Gastrocnemius medialis (tissue), 4 donors: ENCODE measurements at regions not wholly inside any gene's neighbourhood (a gene's known extent, or its start where the extent isn't known, plus 50 kb on each side); places are given as distances from the start of the nearest gene placed in this dataset.

Experiments used
- ATAC-seq, 2 donors: fragments of 150-250 bp; one replicate each; pipeline ENCODE4 v1.9.1; 2016
- DNase-seq, 2 donors: peaks; one replicate each; pipeline ENCODE4 v3.0.0-alpha.2; 2019
- H3K27ac ChIP-seq, 4 donors: fragments of 200-600 bp; sonication (generic); 1 replicate in 1 of 4; 2 replicates in 3 of 4; pipeline ENCODE4 v1.5.1; 2016 to 2018; ENCODE audit warnings: mild to moderate bottlenecking in 2 of 4, moderate library complexity in 1 of 4
- H3K27me3 ChIP-seq, 3 donors: fragments of 200-600 bp; sonication (generic) in 2 of 3; 1 replicate in 1 of 3; 2 replicates in 2 of 3; pipeline versions ENCODE4 v1.5.1 to v1.6.0; 2016 to 2019; ENCODE audit warnings: mild to moderate bottlenecking in 1 of 3, moderate library complexity in 1 of 3
- H3K36me3 ChIP-seq, 2 donors: fragments of 200-600 bp; sonication (generic) in 1 of 2; one replicate each; pipeline ENCODE4 v1.5.1; 2017 to 2018
- H3K4me1 ChIP-seq, 2 donors: fragments of 200-600 bp; sonication (generic) in 1 of 2; one replicate each; pipeline ENCODE4 v1.5.1; 2016 to 2017; ENCODE audit warnings: mild to moderate bottlenecking in 2 of 2
- H3K4me3 ChIP-seq, 4 donors: fragments of 200-600 bp; sonication (generic) in 3 of 4; 1 replicate in 1 of 4; 2 replicates in 3 of 4; pipeline ENCODE4 v1.5.1; 2016 to 2019; ENCODE audit warnings: mild to moderate bottlenecking in 2 of 4
- H3K9me3 ChIP-seq, 3 donors: fragments of 200-600 bp; sonication (generic) in 2 of 3; 1 replicate in 1 of 3; 2 replicates in 2 of 3; pipeline ENCODE4 v1.5.1; 2016 to 2019
- CTCF ChIP-seq, 5 experiments: fragments of 450-650 bp in 3 of 5; fragments of 200-600 bp in 2 of 5; sonication (generic) in 2 of 5; IDR thresholded peaks in 4 of 5; conservative IDR thresholded peaks in 1 of 5; 1 replicate in 4 of 5; 2 replicates in 1 of 5; pipeline ENCODE4 v1.5.1; 2016 to 2019; ENCODE audit warnings: antibody characterized with exemption in 5 of 5, mild to moderate bottlenecking in 3 of 5, moderate library complexity in 3 of 5
- POLR2A ChIP-seq, 2 donors: fragments of 450-650 bp; IDR thresholded peaks; one replicate each; pipeline ENCODE4 v1.6.1; 2017; ENCODE audit warnings: antibody characterized with exemption in 2 of 2, mild to moderate bottlenecking in 2 of 2, moderate library complexity in 2 of 2
- in situ Hi-C, 4 donors: fragments of 200-750 bp; cut with MboI; loops; one replicate each; pipeline versions ENCODE4 v1.15.0 to v1.8.0; 2017; ENCODE audit warnings: low sequenced_read_pairs in 4 of 4
- intact Hi-C: fragments of 100-400 bp; cut with DNase I; formaldehyde crosslinking; loops from one replicate; pipeline ENCODE4 v1.15.1; 2023; ENCODE audit warnings: low total_unique reads

- ATAC-seq (peak; percentile 70 to 72), DNase-seq (peak in 1 of 2 donors; percentile 26)
- no peaks in the 10 kb centered on the region for H3K27me3 ChIP-seq
- peak overlapping the region in 3 of 4 donors; percentile 49 to 58 (median 54) for H3K27ac ChIP-seq
- in situ Hi-C loops (loop anchor here in 2 of 4 donors (10.0 to 25.0 kb wide), 2 partner anchors 370 to 382 kb away; no protein-coding TSS in a partner anchor), intact Hi-C loops (loop anchor here (5.0 to 10.0 kb wide), 5 partner anchors 52 to 270 kb away; partner anchors contain the start of gene FXR1)
- no peak overlapping the region for H3K4me3 ChIP-seq
- TF ChIP-seq POLR2A (IDR thresholded peaks at IDR 0.05) (no peak), CTCF (IDR thresholded peaks at IDR 0.05 in 4 of 5, conservative IDR thresholded peaks at IDR 0.05 in 1 of 5) (peak in 1 of 5 experiments; percentile 24)
- H3K4me1 ChIP-seq: peaks cover 25 to 46% of the 10 kb centered on the region in 2 donors
- no peaks in the 10 kb centered on the region for H3K36me3 ChIP-seq
- no peaks in the 10 kb centered on the region for H3K9me3 ChIP-seq
Measured at GRCh38 chr3:180804916-180805315, 107.6 kb upstream of the FXR1 start.

GRCh38 chr3:180808823-180809575, 103.5 kb upstream of the FXR1 start:
- no peak for DNase-seq
- H3K4me3 ChIP-seq: no peak overlapping the region
- no peaks in the 10 kb centered on the region for H3K36me3 ChIP-seq
- ATAC-seq: no peak
- H3K9me3 ChIP-seq: no peaks in the 10 kb centered on the region
- in situ Hi-C loops: loop anchor here in 2 of 4 donors (10.0 to 25.0 kb wide), 2 partner anchors 366 to 378 kb away; no protein-coding TSS in a partner anchor
- intact Hi-C loops: loop anchor here (5.0 to 10.0 kb wide), 4 partner anchors 48 to 266 kb away; partner anchors contain the start of gene FXR1
- TF ChIP-seq POLR2A (IDR thresholded peaks at IDR 0.05) (no peak), CTCF (IDR thresholded peaks at IDR 0.05 in 4 of 5, conservative IDR thresholded peaks at IDR 0.05 in 1 of 5) (no peak)
- H3K27me3 ChIP-seq: no peaks in the 10 kb centered on the region
- peaks cover 25 to 39% of the 10 kb centered on the region in 2 donors for H3K4me1 ChIP-seq
- H3K27ac ChIP-seq: peak overlapping the region; percentile 29 to 55 (median 41)

- Histone ChIP-seq H3K4me1 (no peaks in the 10 kb centered on the region), H3K36me3 (no peaks in the 10 kb centered on the region), H3K9me3 (no peaks in the 10 kb centered on the region), H3K27ac (no peak overlapping the region), H3K4me3 (no peak overlapping the region), H3K27me3 (no peaks in the 10 kb centered on the region)
- TF ChIP-seq CTCF (IDR thresholded peaks at IDR 0.05 in 4 of 5, conservative IDR thresholded peaks at IDR 0.05 in 1 of 5) (no peak), POLR2A (IDR thresholded peaks at IDR 0.05) (no peak)
- DNase-seq (no peak), ATAC-seq (no peak)
- in situ Hi-C loops: loop anchor here in 1 of 4 donors (25.0 kb wide), 1 partner anchor 367 kb away; no protein-coding TSS in a partner anchor
- intact Hi-C loops: no loop called here
Measured at GRCh38 chr3:180820400-180820799, 92.1 kb upstream of the FXR1 start.

GRCh38 chr3:180825964-180826363, 86.5 kb upstream of the FXR1 start:
- H3K27ac ChIP-seq: no peak overlapping the region
- in situ Hi-C loops (no loop called here), intact Hi-C loops (no loop called here)
- no peaks in the 10 kb centered on the region for H3K27me3 ChIP-seq
- no peaks in the 10 kb centered on the region for H3K9me3 ChIP-seq
- ATAC-seq (no peak), DNase-seq (no peak)
- TF ChIP-seq POLR2A (IDR thresholded peaks at IDR 0.05) (no peak), CTCF (IDR thresholded peaks at IDR 0.05 in 4 of 5, conservative IDR thresholded peaks at IDR 0.05 in 1 of 5) (no peak)
- H3K36me3 ChIP-seq: no peaks in the 10 kb centered on the region
- no peaks in the 10 kb centered on the region for H3K4me1 ChIP-seq
- H3K4me3 ChIP-seq: no peak overlapping the region
